Hepatocyte (in vitro differentiated cells): ENCODE measurements at regions not wholly inside any gene's neighbourhood (a gene's known extent, or its start where the extent isn't known, plus 50 kb on each side); places are given as distances from the start of the nearest gene placed in this dataset.

Source experiments
- DNase-seq: peaks from one replicate; pipeline ENCODE4 v3.0.0-alpha.2; 2016; ENCODE audit warnings: low spot score
- H2AFZ ChIP-seq: fragments of 200-600 bp; sonication (generic); 2 replicates; pipeline ENCODE4 v1.6.0; 2016; ENCODE audit warnings: antibody characterized with exemption, mild to moderate bottlenecking
- H3K27ac ChIP-seq: fragments of 200-600 bp; sonication (generic); 2 replicates; pipeline ENCODE4 v1.5.1; 2016; ENCODE audit warnings: mild to moderate bottlenecking
- H3K27me3 ChIP-seq: fragments of 200-600 bp; sonication (generic); 2 replicates; pipeline ENCODE4 v1.6.1; 2016
- H3K36me3 ChIP-seq: fragments of 200-600 bp; sonication (generic); replicated peaks from 2 replicates; pipeline ENCODE4 v1.5.1; 2016; ENCODE audit warnings: low read depth; ENCODE audit not compliant: insufficient read depth
- H3K4me1 ChIP-seq: fragments of 200-600 bp; sonication (generic); 2 replicates; pipeline ENCODE4 v1.5.1; 2016; ENCODE audit warnings: mild to moderate bottlenecking, moderate library complexity; ENCODE audit not compliant: insufficient read depth
- H3K4me2 ChIP-seq: fragments of 200-600 bp; sonication (generic); 2 replicates; pipeline ENCODE4 v1.6.0; 2016
- H3K4me3 ChIP-seq: fragments of 200-600 bp; sonication (generic); 2 replicates; pipeline ENCODE4 v1.5.1; 2016; ENCODE audit warnings: mild to moderate bottlenecking
- H3K79me2 ChIP-seq: fragments of 200-600 bp; sonication (generic); 2 replicates; pipeline ENCODE4 v1.6.0; 2017; ENCODE audit warnings: mild to moderate bottlenecking
- H3K9me2 ChIP-seq: fragments of 200-600 bp; sonication (generic); replicated peaks from 2 replicates; pipeline ENCODE4 v1.6.0; 2017; ENCODE audit warnings: mild to moderate bottlenecking; ENCODE audit not compliant: insufficient read depth
- H3K9me3 ChIP-seq: fragments of 200-600 bp; sonication (generic); 2 replicates; pipeline ENCODE4 v1.5.1; 2016; ENCODE audit warnings: low read depth, mild to moderate bottlenecking
- H4K20me1 ChIP-seq: fragments of 200-600 bp; sonication (generic); 2 replicates; pipeline ENCODE4 v1.6.0; 2016; ENCODE audit warnings: mild to moderate bottlenecking; ENCODE audit not compliant: insufficient read depth, poor library complexity, severe bottlenecking
- CTCF ChIP-seq: fragments of 200-600 bp; sonication (generic); IDR thresholded peaks from 2 replicates; pipeline ENCODE4 v1.5.1; 2016; ENCODE audit warnings: antibody characterized with exemption, mild to moderate bottlenecking; ENCODE audit not compliant: poor library complexity
- EZH2 ChIP-seq: fragments of 200-600 bp; sonication (generic); IDR thresholded peaks from 2 replicates; pipeline ENCODE4 v1.6.1; 2016; ENCODE audit warnings: antibody characterized with exemption, mild to moderate bottlenecking, borderline replicate concordance
- EZH2phosphoT487 ChIP-seq: fragments of 200-600 bp; sonication (generic); IDR thresholded peaks from one replicate; pipeline ENCODE4 v1.6.1; 2018; ENCODE audit warnings: antibody characterized with exemption, mild to moderate bottlenecking, low read depth, moderate library complexity; ENCODE audit not compliant: unreplicated experiment, severe bottlenecking
- WGBS: methylation state at CpG from one replicate; pipeline ENCODE4 v1.1.6; 2016; ENCODE audit warnings: low lambda C conversion rate; ENCODE audit errors: missing lambda C conversion rate; 5-methylcytosine and 5-hydroxymethylcytosine counted together

DNA sequence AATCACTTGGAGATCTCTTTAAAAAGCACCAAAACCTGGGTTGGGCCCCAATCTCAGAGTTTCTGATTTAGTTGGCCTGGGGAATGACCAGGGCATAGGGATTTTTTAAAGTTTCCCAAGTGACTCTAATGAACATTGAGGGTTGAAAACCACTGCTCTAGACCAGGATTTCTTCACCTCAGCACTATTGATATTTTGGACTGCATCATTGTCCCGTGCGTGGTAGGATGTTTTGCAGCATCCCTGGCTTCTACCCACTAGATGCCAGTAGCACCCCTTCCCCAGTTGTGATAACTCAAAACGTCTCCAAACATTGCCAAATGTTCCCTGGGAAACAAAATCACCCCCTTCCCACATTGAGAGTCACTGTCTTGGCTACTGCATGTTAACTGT, 61.8 kb downstream of the ATXN3L start:
- Histone ChIP-seq H3K27me3 (no peaks in the 10 kb centered on the region), H3K36me3 (no peaks in the 10 kb centered on the region), H3K79me2 (no peaks in the 10 kb centered on the region), H3K9me3 (no peaks in the 10 kb centered on the region), H3K4me3 (no peak overlapping the region), H3K9me2 (no peaks in the 10 kb centered on the region), H3K4me1 (peaks cover 7% of the 10 kb centered on the region), H3K4me2 (no peak overlapping the region), H4K20me1 (no peaks in the 10 kb centered on the region), H3K27ac (no peak overlapping the region), H2AFZ (no peak overlapping the region)
- DNase-seq: no peak
- TF ChIP-seq EZH2 (no peak), EZH2phosphoT487 (no peak), CTCF (no peak)
- 88% methylated on average over 3 of the region's 3 CpGs for WGBS

DNA sequence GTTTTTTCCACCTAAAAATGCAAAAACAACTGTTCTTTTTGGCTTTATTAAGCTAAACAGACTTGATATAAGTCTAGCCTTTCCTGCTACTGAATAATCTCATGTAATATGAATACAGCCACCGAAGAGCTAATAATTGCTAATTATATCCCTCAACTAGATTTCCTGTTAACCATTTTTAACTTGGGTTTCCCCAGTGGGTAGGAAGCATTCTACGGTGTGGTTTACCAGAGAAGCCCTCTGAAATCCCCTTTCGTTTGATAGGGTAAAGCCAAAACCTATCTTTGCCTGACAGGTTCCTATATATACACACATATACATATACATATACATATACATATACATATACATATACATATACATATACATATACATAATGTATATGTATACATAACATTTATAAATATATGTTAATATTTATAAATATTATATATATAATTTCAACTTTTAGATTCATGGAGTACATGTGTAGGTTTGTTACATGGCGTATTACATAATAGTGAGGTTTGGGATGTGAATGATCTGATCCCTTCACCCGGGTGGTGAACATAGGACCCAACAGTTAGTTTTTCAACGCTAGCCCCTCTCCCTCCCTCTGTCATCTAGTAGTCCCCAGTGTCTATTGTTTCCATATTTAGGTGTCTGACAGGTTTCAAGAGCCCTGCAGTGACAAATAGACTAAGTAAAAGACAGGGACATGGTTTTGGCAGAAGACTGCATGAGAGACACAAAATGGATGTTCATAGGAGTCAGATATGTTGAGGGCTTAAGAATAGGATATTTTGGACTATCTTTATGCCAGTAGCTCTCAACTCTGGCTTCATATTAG, 62.4 kb downstream of the ATXN3L start:
- H3K9me3 ChIP-seq: no peaks in the 10 kb centered on the region
- DNase-seq: no peak
- no peaks in the 10 kb centered on the region for H3K9me2 ChIP-seq
- H3K4me1 ChIP-seq: peaks cover 7% of the 10 kb centered on the region
- no peak overlapping the region for H2AFZ ChIP-seq
- no peaks in the 10 kb centered on the region for H3K27me3 ChIP-seq
- no peak overlapping the region for H3K27ac ChIP-seq
- 98% methylated on average over 6 of the region's 6 CpGs for WGBS
- H3K79me2 ChIP-seq: no peaks in the 10 kb centered on the region
- TF ChIP-seq EZH2phosphoT487 (no peak), EZH2 (no peak), CTCF (no peak)
- no peaks in the 10 kb centered on the region for H4K20me1 ChIP-seq
- H3K4me2 ChIP-seq: no peak overlapping the region
- no peak overlapping the region for H3K4me3 ChIP-seq
- no peaks in the 10 kb centered on the region for H3K36me3 ChIP-seq

DNA sequence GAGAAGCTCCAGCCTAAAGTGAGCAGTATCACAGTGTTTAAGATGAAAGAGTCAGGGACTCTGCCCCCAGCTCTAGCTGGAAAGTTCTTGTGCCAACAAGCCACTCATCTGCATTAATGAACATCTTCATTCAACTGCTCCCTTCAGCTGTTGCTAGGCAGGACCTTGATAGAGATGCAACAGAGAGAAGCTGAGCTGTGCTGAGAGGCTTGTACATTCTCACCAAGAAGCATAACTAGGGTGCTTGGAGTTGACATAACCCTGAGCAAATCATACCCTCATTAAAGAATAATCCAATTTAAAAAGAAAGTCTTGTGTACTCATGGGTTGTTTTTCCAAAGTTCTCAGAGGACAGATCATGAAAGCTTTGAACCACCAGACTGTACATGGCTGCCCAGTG, 63.2 kb downstream of the ATXN3L start:
- Histone ChIP-seq H3K9me2 (no peaks in the 10 kb centered on the region), H3K4me1 (peaks cover 7% of the 10 kb centered on the region), H3K27ac (no peak overlapping the region), H4K20me1 (no peaks in the 10 kb centered on the region), H3K9me3 (no peaks in the 10 kb centered on the region), H3K79me2 (no peaks in the 10 kb centered on the region), H3K4me3 (no peak overlapping the region), H3K27me3 (no peaks in the 10 kb centered on the region), H3K36me3 (no peaks in the 10 kb centered on the region), H3K4me2 (no peak overlapping the region), H2AFZ (no peak overlapping the region)
- DNase-seq: no peak
- TF ChIP-seq EZH2phosphoT487 (no peak), CTCF (no peak), EZH2 (no peak)
